ENCODE measurements at regions not wholly inside any gene's neighbourhood (a gene's known extent, or its start where the extent isn't known, plus 50 kb on each side); places are given as distances from the start of the nearest gene placed in this dataset.

- no peaks in the 10 kb centered on the region for H3K4me1 Mint-ChIP-seq
- no peaks in the 10 kb centered on the region for H4K20me1 ChIP-seq (ENCODE audit: insufficient read depth, low read length)
- H3K27ac Mint-ChIP-seq, result no peak overlapping the region
- no peak overlapping the region for H3K4me3 ChIP-seq (replicated peaks in 1 of 3; ENCODE audit: low read depth in 2 of 3, low read length in 3 of 3)
- peaks cover 0 to 3% of the 10 kb centered on the region in 2 donors for H3K27me3 ChIP-seq (ENCODE audit: control insufficient read depth in 2 of 2, insufficient read depth in 2 of 2, low read length in 2 of 2)
- peaks cover 0 to 2% of the 10 kb centered on the region in 2 donors for H3K9me3 ChIP-seq (replicated peaks in 1 of 2; ENCODE audit: control insufficient read depth in 1 of 2, insufficient read depth in 1 of 2, low read length in 2 of 2)
- no peaks in the 10 kb centered on the region for H3K79me2 ChIP-seq (ENCODE audit: insufficient read depth, low read length)
- peaks cover 3 to 16% (median 4%) of the 10 kb centered on the region in 3 donors for H3K27me3 Mint-ChIP-seq (ENCODE audit: low read depth in 3 of 3)
- no CpG with 5 or more reads among the region's 1 CpG for WGBS (ENCODE audit: insufficient coverage)
- H3K4me3 Mint-ChIP-seq, result no peak overlapping the region
- intact Hi-C loops (cut with micrococcal nuclease), result no loop called here
- DNase-seq, result no peak
- no peak overlapping the region for H2AFZ ChIP-seq (ENCODE audit: insufficient read depth, low read depth, low read length, poor library complexity, severe bottlenecking)
- no peak overlapping the region for H3K9ac ChIP-seq (ENCODE audit: insufficient read depth, low read length, poor library complexity, severe bottlenecking)
- H3K27ac ChIP-seq (ENCODE audit: low read depth in 1 of 2, low read length in 2 of 2), result no peak overlapping the region
- H3K36me3 Mint-ChIP-seq, result no peaks in the 10 kb centered on the region
- H3K4me2 ChIP-seq (replicated peaks; ENCODE audit: extremely low read depth, low read length, poor library complexity, severe bottlenecking), result no peak overlapping the region
- TF ChIP-seq CTCF (IDR thresholded peaks at IDR 0.05), result no peak
- no peaks in the 10 kb centered on the region for H3K4me1 ChIP-seq (ENCODE audit: control insufficient read depth in 1 of 2, insufficient read depth in 2 of 2, low read length in 2 of 2)
- H3K36me3 ChIP-seq (replicated peaks in 1 of 2; ENCODE audit: control insufficient read depth in 1 of 2, insufficient read depth in 2 of 2, low read length in 2 of 2), result no peaks in the 10 kb centered on the region
- H3K9me3 Mint-ChIP-seq, result peaks cover 2 to 11% (median 4%) of the 10 kb centered on the region in 7 donors
Observed at GRCh38 chr20:6663104-6663503, 104.4 kb upstream of the BMP2 start.

GRCh38 chr20:6662309-6662708 is 105.2 kb upstream of the BMP2 start:
- Histone ChIP-seq H3K4me2 (replicated peaks; ENCODE audit: extremely low read depth, low read length, poor library complexity, severe bottlenecking) (no peak overlapping the region), H3K36me3 (replicated peaks in 1 of 2; ENCODE audit: control insufficient read depth in 1 of 2, insufficient read depth in 2 of 2, low read length in 2 of 2) (no peaks in the 10 kb centered on the region), H3K9ac (ENCODE audit: insufficient read depth, low read length, poor library complexity, severe bottlenecking) (no peak overlapping the region), H3K27me3 (ENCODE audit: control insufficient read depth in 2 of 2, insufficient read depth in 2 of 2, low read length in 2 of 2) (peaks cover 0 to 3% of the 10 kb centered on the region in 2 donors), H3K9me3 (replicated peaks in 1 of 2; ENCODE audit: control insufficient read depth in 1 of 2, insufficient read depth in 1 of 2, low read length in 2 of 2) (peaks cover 0 to 2% of the 10 kb centered on the region in 2 donors), H3K4me3 (replicated peaks in 1 of 3; ENCODE audit: low read depth in 2 of 3, low read length in 3 of 3) (no peak overlapping the region), H4K20me1 (ENCODE audit: insufficient read depth, low read length) (no peaks in the 10 kb centered on the region), H3K79me2 (ENCODE audit: insufficient read depth, low read length) (no peaks in the 10 kb centered on the region), H3K27ac (ENCODE audit: low read depth in 1 of 2, low read length in 2 of 2) (no peak overlapping the region), H3K4me1 (ENCODE audit: control insufficient read depth in 1 of 2, insufficient read depth in 2 of 2, low read length in 2 of 2) (no peaks in the 10 kb centered on the region), H2AFZ (ENCODE audit: insufficient read depth, low read depth, low read length, poor library complexity, severe bottlenecking) (no peak overlapping the region)
- no peak for DNase-seq
- peaks cover 2 to 13% (median 3%) of the 10 kb centered on the region in 3 donors for H3K27me3 Mint-ChIP-seq (ENCODE audit: low read depth in 3 of 3)
- H3K4me1 Mint-ChIP-seq, result no peaks in the 10 kb centered on the region
- no peak for TF ChIP-seq CTCF (IDR thresholded peaks at IDR 0.05)
- H3K9me3 Mint-ChIP-seq, result peaks cover 2 to 8% (median 4%) of the 10 kb centered on the region in 7 donors
- H3K4me3 Mint-ChIP-seq, result no peak overlapping the region
- no peaks in the 10 kb centered on the region for H3K36me3 Mint-ChIP-seq
- no peak overlapping the region for H3K27ac Mint-ChIP-seq
- intact Hi-C loops (cut with micrococcal nuclease), result no loop called here
- WGBS (ENCODE audit: insufficient coverage), result no CpG with 5 or more reads among the region's 1 CpG

Measured in CD14-positive monocyte (primary cell).